ENCODE measurements at regions not wholly inside any gene's neighbourhood (a gene's known extent, or its start where the extent isn't known, plus 50 kb on each side); places are given as distances from the start of the nearest gene placed in this dataset.
A peak's percentile ranks its signal among the peaks of the same experiment; 100 is the strongest.

DNA sequence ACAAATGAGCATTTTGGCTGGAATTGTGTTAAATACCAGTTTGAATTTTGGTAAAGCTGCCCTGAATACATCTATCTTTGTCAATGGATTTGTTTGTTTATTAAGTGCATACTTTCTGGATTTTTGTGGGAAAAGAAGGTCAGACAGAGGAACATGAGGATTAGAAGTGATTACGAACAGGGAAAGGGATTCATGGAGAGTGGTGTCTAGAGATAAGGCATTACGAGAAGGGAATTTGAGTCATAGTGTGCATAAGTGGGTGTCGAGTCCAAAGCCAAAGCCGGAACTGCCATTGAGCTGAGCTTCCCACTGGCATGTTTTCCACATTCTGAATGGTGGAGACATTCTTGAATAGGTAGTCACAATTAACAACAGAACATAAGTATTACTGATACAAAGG is 68.9 kb upstream of the EFEMP1 start:
- H2AFZ ChIP-seq (ENCODE audit: control insufficient read depth, low read length) = no peak overlapping the region
- peak; percentile 36 for FAIRE-seq

DNA sequence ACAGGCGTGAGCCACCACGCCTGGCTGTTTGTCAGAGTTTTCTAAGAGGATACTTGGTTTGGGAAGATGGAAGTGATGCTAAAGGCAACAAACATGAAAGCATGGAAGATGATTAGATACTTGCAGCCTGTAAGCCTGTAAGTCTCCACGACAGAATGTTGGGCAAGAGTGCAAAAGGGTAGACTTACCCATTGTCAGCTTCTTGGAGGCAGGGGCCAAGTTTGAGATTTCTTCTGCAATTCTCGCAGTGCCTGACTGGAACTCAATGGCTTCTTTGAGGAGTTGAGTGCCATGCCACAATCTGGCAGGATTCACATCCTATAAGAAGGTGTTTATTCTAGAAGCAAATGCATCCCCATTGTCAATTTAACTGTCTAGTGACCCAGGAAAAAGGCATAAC is 70.1 kb upstream of the EFEMP1 start:
- Histone ChIP-seq H3K4me2 (ENCODE audit: control insufficient read depth, extremely low read depth, insufficient read depth, low read depth, low read length) (no peak overlapping the region), H3K36me3 (ENCODE audit: control insufficient read depth in 2 of 2, extremely low read depth in 1 of 2, insufficient read depth in 2 of 2, low read length in 2 of 2) (no peaks in the 10 kb centered on the region), H3K27me3 (ENCODE audit: control insufficient read depth, extremely low read depth, insufficient read depth, low read length) (no peaks in the 10 kb centered on the region), H3K4me1 (ENCODE audit: control insufficient read depth, extremely low read depth, insufficient read depth, low read length) (no peaks in the 10 kb centered on the region), H4K20me1 (ENCODE audit: control insufficient read depth, extremely low read depth, insufficient read depth, low read length) (no peaks in the 10 kb centered on the region), H3K79me2 (ENCODE audit: control insufficient read depth, insufficient read depth, low read length) (no peaks in the 10 kb centered on the region), H3K9me1 (ENCODE audit: control insufficient read depth, extremely low read depth, insufficient read depth, low read length) (no peaks in the 10 kb centered on the region), H3K9ac (ENCODE audit: control insufficient read depth, extremely low read depth, insufficient read depth, low read length) (no peak overlapping the region), H2AFZ (ENCODE audit: control insufficient read depth, low read length) (no peak overlapping the region), H3K27ac (ENCODE audit: control insufficient read depth, insufficient read depth, low read length) (no peak overlapping the region), H3K9me3 (ENCODE audit: control insufficient read depth, low read depth, low read length) (no peaks in the 10 kb centered on the region), H3K4me3 (ENCODE audit: control insufficient read depth in 2 of 3, extremely low read depth in 1 of 3, insufficient read depth in 2 of 3, low read depth in 1 of 3, low read length in 3 of 3) (no peak overlapping the region)
- DNase-seq (ENCODE audit: low read depth, low spot score) (no peak), FAIRE-seq (no peak)
- dilution Hi-C loops (cut with MboI; ENCODE audit: extremely low pct_ligation_motif_present, low sequenced_read_pairs) = no loop called here
- TF ChIP-seq EZH2 (IDR thresholded peaks at IDR 0.05; ENCODE audit: low read length) = no peak
- TF ChIP-seq, protein P1, sequence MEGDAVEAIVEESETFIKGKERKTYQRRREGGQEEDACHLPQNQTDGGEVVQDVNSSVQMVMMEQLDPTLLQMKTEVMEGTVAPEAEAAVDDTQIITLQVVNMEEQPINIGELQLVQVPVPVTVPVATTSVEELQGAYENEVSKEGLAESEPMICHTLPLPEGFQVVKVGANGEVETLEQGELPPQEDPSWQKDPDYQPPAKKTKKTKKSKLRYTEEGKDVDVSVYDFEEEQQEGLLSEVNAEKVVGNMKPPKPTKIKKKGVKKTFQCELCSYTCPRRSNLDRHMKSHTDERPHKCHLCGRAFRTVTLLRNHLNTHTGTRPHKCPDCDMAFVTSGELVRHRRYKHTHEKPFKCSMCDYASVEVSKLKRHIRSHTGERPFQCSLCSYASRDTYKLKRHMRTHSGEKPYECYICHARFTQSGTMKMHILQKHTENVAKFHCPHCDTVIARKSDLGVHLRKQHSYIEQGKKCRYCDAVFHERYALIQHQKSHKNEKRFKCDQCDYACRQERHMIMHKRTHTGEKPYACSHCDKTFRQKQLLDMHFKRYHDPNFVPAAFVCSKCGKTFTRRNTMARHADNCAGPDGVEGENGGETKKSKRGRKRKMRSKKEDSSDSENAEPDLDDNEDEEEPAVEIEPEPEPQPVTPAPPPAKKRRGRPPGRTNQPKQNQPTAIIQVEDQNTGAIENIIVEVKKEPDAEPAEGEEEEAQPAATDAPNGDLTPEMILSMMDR (optimal IDR thresholded peaks at IDR 0.05 in 1 of 3, IDR thresholded peaks at IDR 0.05 in 1 of 3, conservative IDR thresholded peaks at IDR 0.05 in 1 of 3; ENCODE audit: extremely low read depth in 1 of 3, insufficient read depth in 2 of 3, low read length in 3 of 3) = no peak

More for the DNA sequence above, 68.9 kb upstream of the EFEMP1 start:
- dilution Hi-C loops (cut with MboI; ENCODE audit: extremely low pct_ligation_motif_present, low sequenced_read_pairs) = no loop called here
- TF ChIP-seq EZH2 (IDR thresholded peaks at IDR 0.05; ENCODE audit: low read length) = no peak
- TF ChIP-seq, protein P1 (optimal IDR thresholded peaks at IDR 0.05 in 1 of 3, IDR thresholded peaks at IDR 0.05 in 1 of 3, conservative IDR thresholded peaks at IDR 0.05 in 1 of 3; ENCODE audit: extremely low read depth in 1 of 3, insufficient read depth in 2 of 3, low read length in 3 of 3) = no peak
- no peak overlapping the region for H3K4me2 ChIP-seq (ENCODE audit: control insufficient read depth, extremely low read depth, insufficient read depth, low read depth, low read length)
- H3K4me1 ChIP-seq (ENCODE audit: control insufficient read depth, extremely low read depth, insufficient read depth, low read length) = no peaks in the 10 kb centered on the region
- no peaks in the 10 kb centered on the region for H3K9me1 ChIP-seq (ENCODE audit: control insufficient read depth, extremely low read depth, insufficient read depth, low read length)
- DNase-seq (ENCODE audit: low read depth, low spot score) = no peak
- no peaks in the 10 kb centered on the region for H3K9me3 ChIP-seq (ENCODE audit: control insufficient read depth, low read depth, low read length)
- no peak overlapping the region for H3K4me3 ChIP-seq (ENCODE audit: control insufficient read depth in 2 of 3, extremely low read depth in 1 of 3, insufficient read depth in 2 of 3, low read depth in 1 of 3, low read length in 3 of 3)
- no peaks in the 10 kb centered on the region for H3K36me3 ChIP-seq (ENCODE audit: control insufficient read depth in 2 of 2, extremely low read depth in 1 of 2, insufficient read depth in 2 of 2, low read length in 2 of 2)
- no peaks in the 10 kb centered on the region for H4K20me1 ChIP-seq (ENCODE audit: control insufficient read depth, extremely low read depth, insufficient read depth, low read length)
- H3K9ac ChIP-seq (ENCODE audit: control insufficient read depth, extremely low read depth, insufficient read depth, low read length) = no peak overlapping the region
- H3K27me3 ChIP-seq (ENCODE audit: control insufficient read depth, extremely low read depth, insufficient read depth, low read length) = no peaks in the 10 kb centered on the region
- no peak overlapping the region for H3K27ac ChIP-seq (ENCODE audit: control insufficient read depth, insufficient read depth, low read length)
- H3K79me2 ChIP-seq (ENCODE audit: control insufficient read depth, insufficient read depth, low read length) = no peaks in the 10 kb centered on the region
